RPMI8226 (cell line): ENCODE measurements at regions not wholly inside any gene's neighbourhood (a gene's known extent, or its start where the extent isn't known, plus 50 kb on each side); places are given as distances from the start of the nearest gene placed in this dataset.
"Not testable (repeated sequence)": the region's sequence is repeated elsewhere in the genome, so short reads cannot be mapped to it uniquely, and the experiment has no call there.

ENCODE experiments used
- DNase-seq: peaks from one replicate; pipeline ENCODE4 v3.0.0-alpha.2; 2015

DNA sequence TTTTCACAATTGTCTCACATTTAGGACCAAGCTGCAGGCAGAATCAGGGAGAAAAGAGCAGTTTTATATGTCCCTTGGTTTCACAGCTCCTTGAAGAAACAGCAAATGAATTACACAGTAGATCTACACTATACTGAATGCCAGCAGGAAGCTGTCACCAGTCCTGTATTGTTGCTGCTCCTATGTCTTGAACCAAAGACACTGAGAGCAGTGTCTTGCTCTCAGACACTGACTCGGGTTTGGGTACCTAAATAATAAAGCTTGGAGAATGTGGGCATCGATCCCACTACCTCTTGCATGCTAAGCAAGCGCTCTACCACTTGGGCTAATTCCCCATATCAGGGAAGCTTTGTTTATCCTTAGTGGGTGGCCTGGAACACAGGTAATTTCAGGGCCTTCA, 552.7 kb downstream of the PRIM2 start:
- not testable (repeated sequence) for DNase-seq

DNA sequence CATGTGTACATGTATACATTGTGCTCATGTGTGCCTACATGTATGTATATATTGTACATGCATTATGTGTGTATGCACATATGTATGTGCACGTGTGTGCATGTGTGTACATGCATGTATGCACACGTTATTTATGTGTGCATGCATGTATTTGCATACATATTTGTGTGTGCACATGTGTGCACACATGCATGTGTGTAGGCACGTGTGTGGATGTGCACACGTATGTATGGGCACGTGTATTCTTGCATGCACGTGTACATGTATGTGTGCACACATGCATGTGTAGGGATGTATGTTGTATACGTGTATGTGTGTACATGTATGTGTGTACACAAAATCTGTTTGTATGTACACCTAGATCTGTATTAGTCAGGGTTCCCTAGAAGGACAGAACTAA, 556.0 kb downstream of the PRIM2 start:
- not testable (repeated sequence) for DNase-seq

DNA sequence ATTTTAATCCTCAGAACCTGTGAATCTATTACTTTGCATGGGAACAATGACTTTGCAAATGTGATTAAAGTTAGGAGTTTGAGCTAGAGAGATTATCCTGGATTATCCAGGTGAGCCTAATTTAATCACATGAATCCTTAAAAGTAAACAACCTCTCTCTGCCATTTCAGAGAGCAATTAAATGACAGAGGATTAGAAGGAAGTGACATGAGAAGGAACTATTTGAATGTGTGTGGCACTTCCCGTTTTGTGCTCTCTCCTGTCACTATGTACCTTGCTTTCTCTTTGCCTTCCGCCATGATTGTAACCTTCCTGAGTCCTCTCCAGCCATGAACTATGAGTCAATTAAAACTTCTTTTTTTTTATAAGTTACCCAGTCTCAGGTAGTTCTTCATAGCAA, 559.2 kb downstream of the PRIM2 start:
- not testable (repeated sequence) for DNase-seq

DNA sequence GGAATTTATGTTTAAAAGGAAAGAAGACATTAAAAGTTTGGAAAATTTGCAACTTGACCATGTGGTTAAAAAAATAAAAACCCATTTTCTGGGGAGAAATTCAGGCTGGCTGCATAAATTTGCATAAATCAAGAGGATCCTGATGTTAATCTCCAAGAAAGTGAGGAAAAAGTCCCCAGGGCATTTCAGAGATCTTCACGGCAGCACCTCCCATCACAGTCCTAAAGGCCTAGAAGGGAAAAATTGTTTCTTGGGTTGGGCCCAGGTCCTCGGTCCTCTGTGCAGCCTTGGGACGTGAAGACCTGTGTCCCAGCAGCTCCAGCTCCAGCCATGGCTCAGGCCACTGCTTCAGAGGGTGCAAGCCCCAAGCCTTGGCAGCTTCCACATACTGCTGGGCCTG, 560.3 kb downstream of the PRIM2 start:
- DNase-seq: not testable (repeated sequence)

DNA sequence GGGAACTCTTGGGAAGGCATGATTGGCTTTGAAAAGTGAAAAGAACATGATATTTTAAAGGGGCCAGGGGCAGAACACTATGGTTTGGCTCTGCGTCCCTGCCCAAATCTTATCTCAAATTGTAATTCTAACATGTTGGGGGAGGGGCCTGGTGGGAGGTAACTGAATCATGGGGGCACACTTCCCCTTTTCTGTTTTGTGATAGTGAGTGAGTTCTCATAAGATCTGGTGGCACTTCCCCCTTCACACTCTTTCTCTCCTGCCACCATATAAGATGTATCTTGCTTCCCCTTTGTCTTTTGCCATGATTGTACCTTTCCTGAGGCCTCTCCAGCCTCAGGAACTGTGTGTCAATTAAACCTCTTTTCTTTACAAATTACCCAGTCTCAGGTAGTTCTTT, 561.4 kb downstream of the PRIM2 start:
- DNase-seq: not testable (repeated sequence)

DNA sequence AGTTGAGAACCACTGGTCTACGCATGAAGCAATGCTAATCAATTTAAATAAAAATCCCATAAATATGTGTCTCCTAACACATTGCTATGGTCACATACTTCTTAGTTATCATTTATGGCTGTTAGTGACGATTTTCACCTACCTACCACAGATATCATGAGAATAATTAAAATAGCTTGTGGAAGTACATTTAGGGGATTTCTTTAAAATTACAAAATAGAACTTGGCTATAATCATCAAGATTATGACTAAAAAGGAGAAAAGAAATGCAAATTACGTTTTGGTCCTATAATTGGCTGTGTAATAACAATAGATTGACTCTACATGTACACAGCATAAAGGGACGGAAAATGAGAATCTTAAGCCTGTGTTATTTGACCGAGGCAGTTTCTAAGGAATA, 581.4 kb downstream of the PRIM2 start:
- not testable (repeated sequence) for DNase-seq

DNA sequence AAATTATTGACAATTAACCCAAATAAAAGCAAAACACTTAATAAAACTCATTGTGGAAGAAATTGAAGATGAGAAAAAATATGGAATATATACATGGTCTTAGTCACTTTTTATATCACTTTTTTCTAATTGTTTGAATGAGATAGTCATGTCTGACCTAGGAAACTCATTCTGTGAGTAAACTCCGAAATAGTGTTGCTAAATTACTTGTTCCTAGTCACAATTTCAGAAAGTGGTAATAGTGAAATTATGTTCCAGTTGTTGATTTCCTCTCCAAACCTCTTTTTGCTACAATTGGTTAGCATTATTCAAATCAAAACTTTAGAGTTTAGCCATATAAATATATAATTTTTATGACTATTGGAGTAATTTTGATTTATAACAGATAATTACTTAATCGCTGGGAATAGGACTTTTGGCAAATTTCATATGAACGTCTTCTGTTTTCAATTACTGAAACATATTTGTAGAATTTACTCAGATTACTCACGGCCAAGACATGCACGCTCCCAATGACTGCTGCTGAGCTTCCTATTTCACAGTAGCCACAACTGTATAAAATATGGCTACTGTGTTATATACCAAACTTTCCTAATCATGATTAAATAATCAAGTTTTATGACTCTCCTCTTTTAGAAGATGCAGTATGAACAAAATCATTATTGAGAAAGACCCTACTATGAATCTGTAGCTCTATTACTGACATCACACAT, 583.4 kb downstream of the PRIM2 start:
- DNase-seq: not testable (repeated sequence)

DNA sequence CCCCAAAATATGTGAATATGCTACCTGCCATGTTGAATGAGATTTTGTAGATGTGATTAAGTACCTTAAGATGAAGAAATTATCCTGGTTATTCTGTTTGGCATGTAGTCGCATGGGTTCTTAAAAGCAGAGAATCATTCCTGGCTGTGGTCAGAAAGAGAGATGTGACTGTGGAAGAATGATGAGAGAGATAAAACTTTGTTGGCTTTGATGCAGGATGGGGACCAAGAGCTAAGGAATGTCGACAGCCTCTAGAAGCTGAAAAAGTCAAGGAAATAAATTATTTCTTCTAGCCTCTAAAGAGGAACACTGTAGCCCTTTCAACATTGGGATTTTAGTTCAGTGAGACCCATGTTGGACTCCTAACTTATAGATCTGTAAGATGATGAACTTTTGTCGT, 584.0 kb downstream of the PRIM2 start:
- DNase-seq: not testable (repeated sequence)

DNA sequence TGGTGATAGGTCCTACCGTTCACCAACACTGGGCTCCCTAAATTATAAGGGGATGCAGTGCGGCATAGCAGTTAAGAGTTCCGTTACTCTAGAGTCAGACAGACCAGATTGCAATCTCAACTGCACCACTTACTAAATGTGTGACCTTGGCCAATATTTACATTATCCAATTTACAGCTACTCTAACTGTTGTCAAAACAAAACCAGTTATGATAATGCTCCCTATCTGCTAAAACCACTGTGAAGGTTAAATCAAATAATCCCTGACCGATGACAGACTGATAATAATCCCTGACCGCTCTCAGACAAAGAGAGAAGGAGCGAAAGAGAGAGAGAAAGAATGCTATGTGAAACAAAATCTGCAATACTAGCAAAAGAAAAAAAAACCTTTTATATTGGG, 586.9 kb downstream of the PRIM2 start:
- not testable (repeated sequence) for DNase-seq

DNA sequence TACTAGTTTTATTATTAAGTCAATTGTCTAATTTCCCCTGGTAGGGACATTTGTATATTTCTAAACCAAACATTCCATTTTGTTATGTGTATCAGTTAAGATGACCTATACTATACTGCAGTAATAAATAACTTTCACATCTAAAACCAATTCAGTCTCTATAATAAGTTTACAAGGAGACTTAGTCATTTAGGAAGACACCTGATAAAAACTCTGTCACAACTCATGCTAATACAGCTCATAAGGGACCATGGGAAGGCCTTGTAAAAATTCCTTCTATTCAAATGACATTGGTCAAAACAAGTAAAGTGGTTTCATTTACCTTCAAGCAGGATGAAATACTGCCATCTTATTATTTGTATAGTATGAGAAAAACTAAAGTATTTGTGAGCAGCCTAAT, 597.9 kb downstream of the PRIM2 start:
- DNase-seq: not testable (repeated sequence)

DNA sequence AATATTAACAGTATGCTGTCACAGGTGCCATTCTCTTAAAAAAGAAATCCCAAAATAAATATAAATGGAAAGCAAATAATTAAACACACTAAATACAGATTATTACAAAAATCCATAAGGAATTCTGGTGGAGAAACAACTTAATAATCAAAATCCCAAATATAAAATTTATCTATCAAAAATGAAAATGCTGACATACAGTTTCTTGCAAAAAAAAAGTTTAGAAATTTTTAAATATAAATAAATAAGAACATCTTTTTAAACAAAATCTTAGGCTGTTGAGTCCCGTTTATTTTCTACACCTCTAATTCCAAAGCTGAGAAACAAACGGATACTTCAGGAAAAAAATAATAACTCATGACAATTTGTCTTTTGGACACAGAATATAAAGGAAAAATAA, 625.5 kb downstream of the PRIM2 start:
- DNase-seq: not testable (repeated sequence)

DNA sequence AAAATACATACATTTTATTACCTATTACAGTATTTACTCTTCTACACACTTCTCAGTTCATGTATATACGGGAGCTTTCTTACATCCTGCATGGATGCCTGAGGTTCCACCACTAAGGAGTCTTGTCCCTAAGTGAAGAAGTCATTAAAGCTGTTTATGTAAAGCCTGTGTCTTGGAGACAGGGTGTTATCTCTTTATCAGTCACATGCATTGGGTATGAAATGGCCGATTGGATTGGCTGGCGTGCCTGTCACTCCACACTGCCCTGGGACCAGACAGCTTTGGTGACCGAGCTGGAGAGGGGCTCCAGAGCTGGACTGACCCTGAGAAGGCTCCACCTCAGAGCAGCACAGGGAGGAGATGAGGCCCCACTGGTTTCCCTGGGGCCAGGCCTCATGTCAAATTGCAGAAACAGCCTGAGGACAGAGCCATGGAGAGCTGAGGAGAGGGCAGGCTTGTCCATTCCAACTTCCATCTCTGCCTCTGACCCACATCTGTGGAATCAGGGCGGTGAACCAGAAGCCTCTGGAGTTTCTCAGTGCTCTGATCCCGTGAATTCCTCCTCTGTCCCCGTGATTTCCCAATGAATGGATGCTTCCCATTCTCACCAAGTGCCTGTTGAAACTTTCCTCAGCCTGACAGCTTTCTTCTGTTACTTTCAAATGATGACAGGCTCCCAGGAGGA, 628.8 kb downstream of the PRIM2 start:
- not testable (repeated sequence) for DNase-seq

DNA sequence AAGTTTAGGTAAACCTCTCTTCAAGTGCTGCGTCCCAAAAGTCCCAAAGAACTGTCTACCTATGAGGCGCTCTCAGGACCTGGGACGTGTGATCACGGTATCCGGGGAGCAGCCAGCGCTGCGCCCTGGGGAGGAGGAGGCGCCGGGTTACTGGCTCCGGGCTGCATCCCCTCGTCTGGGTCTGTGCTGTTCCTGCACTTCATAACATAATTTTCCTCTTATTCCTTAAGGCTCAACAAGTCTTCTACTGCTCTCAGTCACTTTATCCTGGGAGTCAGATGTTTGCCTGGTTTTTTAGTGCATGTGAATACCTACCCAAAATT, 629.3 kb downstream of the PRIM2 start:
- not testable (repeated sequence) for DNase-seq

DNA sequence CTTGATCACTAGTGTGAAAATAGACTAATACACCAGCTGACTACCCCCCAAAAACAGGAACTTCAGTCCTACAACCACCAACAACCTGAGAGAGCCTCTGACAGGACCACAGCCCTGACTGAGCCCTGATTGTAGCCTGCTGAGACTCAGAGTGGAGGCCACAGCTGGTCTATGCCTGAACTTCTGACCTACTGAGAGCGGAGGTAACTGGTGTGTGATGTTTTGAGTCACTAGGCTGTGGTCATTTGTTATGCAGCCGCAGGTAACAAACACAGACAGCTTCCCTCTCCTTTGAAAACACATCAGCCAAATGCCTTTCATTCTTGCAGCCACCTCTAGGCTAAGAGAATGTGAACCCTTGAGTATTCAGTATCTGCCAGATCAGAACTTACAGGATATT, 631.1 kb downstream of the PRIM2 start:
- DNase-seq: not testable (repeated sequence)

DNA sequence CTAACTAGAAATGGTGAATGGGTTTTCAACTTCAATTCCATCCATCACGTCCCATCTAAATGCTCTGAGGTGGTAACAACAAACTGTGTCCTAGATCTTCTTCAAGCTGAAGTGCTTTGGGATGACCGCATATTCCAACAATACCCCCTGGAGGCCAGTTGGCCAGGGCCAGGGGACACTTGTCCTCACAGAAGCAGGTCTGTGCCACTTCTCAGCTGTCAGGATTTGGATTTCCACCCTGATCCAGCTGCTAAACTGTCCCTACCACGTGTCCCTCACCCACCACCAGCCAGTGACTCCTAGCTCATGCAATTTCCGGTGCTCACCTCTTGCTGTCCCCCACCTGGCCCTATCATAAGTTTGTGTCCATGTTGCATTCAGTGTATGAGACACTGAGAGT, 633.0 kb downstream of the PRIM2 start:
- not testable (repeated sequence) for DNase-seq

DNA sequence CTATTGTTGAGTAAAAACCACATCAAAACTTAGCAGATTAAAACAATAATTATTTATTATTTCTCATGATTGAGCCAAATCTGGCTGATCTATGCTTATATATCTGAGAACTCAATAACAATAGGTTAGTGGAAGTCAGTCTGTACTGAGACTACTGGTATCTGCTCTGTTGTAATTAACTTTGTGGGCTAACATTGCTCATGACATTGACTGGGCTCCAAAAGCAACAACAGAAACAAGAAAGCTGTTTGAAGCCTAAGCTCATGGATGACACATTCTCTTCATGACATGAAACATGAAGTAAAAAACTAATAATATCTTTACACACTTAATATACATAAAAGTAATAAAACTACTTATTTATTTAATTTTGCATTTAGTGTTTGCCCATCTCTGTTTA, 649.3 kb downstream of the PRIM2 start:
- not testable (repeated sequence) for DNase-seq

DNA sequence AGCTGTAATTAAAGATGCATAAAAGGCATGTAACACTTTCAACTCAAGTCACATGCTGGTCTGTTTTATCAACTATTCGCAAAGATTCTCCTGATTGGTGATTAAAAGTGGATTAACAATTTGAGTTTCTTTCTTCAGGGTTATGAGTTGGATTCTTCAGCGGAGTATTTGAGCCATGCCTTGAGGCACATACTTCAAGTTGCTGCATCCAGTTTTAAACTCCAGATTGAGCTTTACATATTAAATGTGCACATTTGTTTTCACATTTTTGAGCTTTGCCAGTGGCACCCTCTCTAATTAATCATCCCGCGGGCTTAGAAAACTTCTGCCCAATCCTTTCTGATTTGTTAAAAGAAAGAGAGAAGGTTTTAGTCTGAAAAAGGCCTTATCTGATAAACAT, 654.5 kb downstream of the PRIM2 start:
- DNase-seq: not testable (repeated sequence)

DNA sequence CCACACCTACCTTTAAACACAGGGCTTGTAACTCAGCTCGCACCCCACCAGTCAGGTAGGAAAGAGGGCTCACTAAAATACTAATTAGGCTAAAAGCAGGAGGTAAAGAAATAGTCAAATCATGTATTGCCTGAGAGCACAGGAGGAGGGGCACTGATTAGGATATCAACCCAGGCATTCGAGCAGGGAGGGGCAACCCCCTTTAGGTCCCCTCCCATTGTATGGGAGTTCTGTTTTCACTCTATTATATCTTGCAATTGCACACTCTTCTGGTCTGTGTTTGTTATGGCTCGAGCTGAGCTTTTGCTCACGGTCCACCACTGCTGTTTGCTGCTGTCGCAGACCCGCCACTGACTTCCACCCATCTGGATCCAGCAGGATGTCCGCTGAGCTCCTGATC, 657.2 kb downstream of the PRIM2 start:
- DNase-seq: no peak

DNA sequence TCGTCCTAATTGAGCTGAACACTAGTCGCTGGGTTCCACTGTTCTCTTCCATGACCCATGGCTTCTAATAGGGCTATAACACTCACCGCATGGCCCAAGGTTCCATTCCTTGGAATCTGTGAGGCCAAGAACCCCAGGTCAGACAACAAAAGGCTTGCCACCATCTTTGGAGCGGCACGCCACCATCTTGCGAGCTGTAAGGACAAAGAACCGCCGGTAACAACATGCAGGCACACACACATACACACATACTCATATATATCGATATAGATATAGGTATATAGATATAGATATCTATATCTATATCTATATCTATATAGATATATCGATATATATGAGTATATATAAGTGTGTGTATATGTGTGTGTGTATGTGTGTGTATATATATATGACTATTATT, 657.7 kb downstream of the PRIM2 start:
- DNase-seq: not testable (repeated sequence)

DNA sequence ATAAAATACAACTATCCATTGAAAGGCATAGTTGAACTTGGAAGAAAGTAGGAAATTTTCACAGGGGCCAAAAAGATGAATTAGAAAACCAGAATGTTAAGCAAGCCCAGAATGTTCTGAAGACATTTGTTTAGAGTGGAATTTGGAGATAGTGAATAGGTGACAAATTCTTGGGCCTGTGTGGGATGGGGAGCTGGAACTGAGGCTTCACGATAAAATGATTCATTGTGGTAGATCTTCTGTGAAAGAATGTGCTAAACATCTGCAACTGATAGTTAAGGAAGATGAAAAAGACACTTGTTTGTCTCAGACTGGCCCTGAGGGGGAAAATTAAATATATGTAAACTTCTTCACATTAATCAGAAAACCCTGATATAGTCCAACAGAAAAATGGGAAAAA, 658.9 kb downstream of the PRIM2 start:
- DNase-seq: not testable (repeated sequence)

DNA sequence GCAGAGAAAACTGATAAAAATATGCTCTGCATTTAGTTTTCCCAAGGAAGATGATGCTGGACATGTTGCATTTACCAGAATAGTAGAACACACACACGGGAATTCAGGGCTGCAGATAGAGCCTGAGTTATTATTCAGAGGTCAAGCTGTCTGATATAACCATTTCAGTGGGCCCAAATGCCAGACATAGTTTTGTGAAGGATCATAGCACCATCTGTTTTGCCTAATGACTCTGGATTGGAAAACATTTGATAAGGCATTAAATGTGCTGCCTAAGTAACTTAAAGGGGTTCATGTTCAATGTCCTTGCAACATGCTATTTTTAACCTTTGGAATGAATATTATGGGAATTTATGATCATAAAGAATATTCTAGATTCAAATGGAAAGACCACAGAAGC, 666.2 kb downstream of the PRIM2 start:
- not testable (repeated sequence) for DNase-seq

DNA sequence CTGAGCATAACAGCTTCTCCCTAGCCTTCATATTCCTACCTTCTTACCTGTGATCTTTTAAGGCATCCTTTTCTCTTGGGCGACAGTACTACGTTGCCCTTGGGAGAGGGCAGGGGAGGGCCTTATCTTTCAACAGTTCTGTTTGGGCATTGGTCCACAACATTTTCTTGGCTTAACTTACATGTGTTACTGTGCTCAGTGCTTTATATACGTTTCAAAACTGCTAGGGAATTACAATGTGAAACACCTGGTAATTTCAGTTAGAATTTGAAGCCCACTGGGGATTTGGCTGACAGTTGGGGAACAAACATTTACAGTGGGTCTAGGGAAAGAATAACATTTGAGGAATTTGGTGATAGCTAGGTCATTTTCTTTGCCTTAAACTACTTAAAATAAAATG, 667.1 kb downstream of the PRIM2 start:
- DNase-seq: not testable (repeated sequence)

DNA sequence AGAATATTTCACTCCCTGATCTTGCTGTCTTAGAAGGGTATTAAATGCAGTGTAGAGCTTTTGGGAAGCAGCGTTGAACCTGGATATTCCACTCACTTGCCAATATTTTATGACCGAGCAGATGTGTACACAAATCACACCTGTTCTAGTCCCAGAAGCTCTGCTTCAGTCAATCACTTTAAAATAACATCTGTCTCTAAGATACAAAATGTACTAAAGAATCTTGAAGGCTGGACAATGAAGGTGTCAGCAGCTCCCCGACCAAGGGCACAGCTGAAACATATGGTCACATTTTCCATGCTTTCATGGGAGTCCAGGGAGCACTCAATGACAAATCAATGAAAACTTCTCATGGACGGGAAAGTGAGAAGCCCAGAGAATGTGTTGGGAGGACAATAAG, 668.3 kb downstream of the PRIM2 start:
- not testable (repeated sequence) for DNase-seq

DNA sequence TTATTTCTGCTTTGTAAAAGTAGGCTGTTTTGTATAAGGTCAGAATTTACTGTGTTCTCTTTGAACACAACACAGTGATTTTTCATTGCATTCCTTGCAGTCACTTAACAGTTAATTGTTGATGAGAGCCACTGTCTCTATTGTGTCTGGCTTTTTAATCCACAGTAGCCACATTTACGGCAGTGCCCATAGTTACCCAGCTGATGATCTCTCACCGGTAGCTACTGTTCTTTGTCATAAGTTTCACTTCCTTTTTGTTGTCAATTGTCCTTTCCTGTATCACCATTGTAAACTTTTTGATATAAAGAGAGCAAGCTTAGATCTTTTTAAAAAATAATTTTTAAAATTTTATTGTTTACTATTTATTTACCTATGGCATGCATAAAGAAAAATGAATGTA, 669.2 kb downstream of the PRIM2 start:
- peak; percentile 27 for DNase-seq
